ENCODE measurements at regions not wholly inside any gene's neighbourhood (a gene's known extent, or its start where the extent isn't known, plus 50 kb on each side); places are given as distances from the start of the nearest gene placed in this dataset.

GRCh38 chr9:120212853-120213200, 367.1 kb downstream of the CDK5RAP2 start:
- TF ChIP-seq CTCF (IDR thresholded peaks at IDR 0.05; ENCODE audit: low read length), result no peak
- TF ChIP-seq EZH2 (IDR thresholded peaks at IDR 0.05; ENCODE audit: borderline replicate concordance, low read length), result no peak

All from OCI-LY1 (cell line).